ENCODE measurements at regions not wholly inside any gene's neighbourhood (a gene's known extent, or its start where the extent isn't known, plus 50 kb on each side); places are given as distances from the start of the nearest gene placed in this dataset.

GRCh38 chr11:28512143-28512756 lies 404.1 kb downstream of the METTL15 start:
- DNase-seq, result no peak

GRCh38 chr11:28505232-28505631 lies 397.0 kb downstream of the METTL15 start:
- DNase-seq, result no peak

- no peak for DNase-seq
Observed at GRCh38 chr11:28504555-28505110, 396.4 kb downstream of the METTL15 start.

- DNase-seq, result no peak
Observed at GRCh38 chr11:28495333-28495732, 387.1 kb downstream of the METTL15 start.

- DNase-seq, result no peak
Observed at GRCh38 chr11:28491431-28491830, 383.2 kb downstream of the METTL15 start.

GRCh38 chr11:28490773-28491382 lies 382.7 kb downstream of the METTL15 start:
- DNase-seq, result no peak

GRCh38 chr11:28488336-28488735 lies 380.1 kb downstream of the METTL15 start:
- DNase-seq, result no peak

- DNase-seq, result no peak
Observed at GRCh38 chr11:28483072-28483867, 375.1 kb downstream of the METTL15 start.

GRCh38 chr11:28482666-28483065 lies 374.5 kb downstream of the METTL15 start:
- DNase-seq, result no peak

- DNase-seq, result no peak
Observed at GRCh38 chr11:28481616-28482480, 373.7 kb downstream of the METTL15 start.

- no peak for DNase-seq
Observed at GRCh38 chr11:28480406-28480805, 372.2 kb downstream of the METTL15 start.

GRCh38 chr11:28476864-28477263 lies 368.7 kb downstream of the METTL15 start:
- no peak for DNase-seq

GRCh38 chr11:28476049-28476448 lies 367.9 kb downstream of the METTL15 start:
- DNase-seq, result no peak

- DNase-seq, result no peak
Observed at GRCh38 chr11:28472904-28473303, 364.7 kb downstream of the METTL15 start.

GRCh38 chr11:28471537-28471936 lies 363.3 kb downstream of the METTL15 start:
- DNase-seq, result no peak

- DNase-seq, result no peak
Observed at GRCh38 chr11:28470180-28470579, 362.0 kb downstream of the METTL15 start.

- DNase-seq, result no peak
Observed at GRCh38 chr11:28466506-28466905, 358.3 kb downstream of the METTL15 start.

- DNase-seq, result no peak
Observed at GRCh38 chr11:28464252-28464867, 356.2 kb downstream of the METTL15 start.

GRCh38 chr11:28463826-28464225 lies 355.6 kb downstream of the METTL15 start:
- DNase-seq, result no peak

GRCh38 chr11:28461846-28462245 lies 353.7 kb downstream of the METTL15 start:
- no peak for DNase-seq

- DNase-seq, result no peak
Observed at GRCh38 chr11:28461338-28461737, 353.1 kb downstream of the METTL15 start.

- no peak for DNase-seq
Observed at GRCh38 chr11:28460348-28460747, 352.2 kb downstream of the METTL15 start.

Measured in NCI-H524 treated with DMSO at 0.1 percent for 48 hours (cell line).